ENCODE measurements at regions not wholly inside any gene's neighbourhood (a gene's known extent, or its start where the extent isn't known, plus 50 kb on each side); places are given as distances from the start of the nearest gene placed in this dataset.

GRCh38 chr18:65439188-65439587, 311.6 kb upstream of the CDH7 start:
- Histone ChIP-seq H3K4me3 (ENCODE audit: low read length) (no peak overlapping the region), H3K4me1 (ENCODE audit: control insufficient read depth, low read length) (no peaks in the 10 kb centered on the region), H3K9me2 (replicated peaks; ENCODE audit: control insufficient read depth, low read length) (no peaks in the 10 kb centered on the region), H4K20me1 (ENCODE audit: control insufficient read depth, insufficient read depth, low read depth, low read length) (no peaks in the 10 kb centered on the region), H3K36me3 (ENCODE audit: control insufficient read depth, low read length) (no peaks in the 10 kb centered on the region), H3K4me2 (ENCODE audit: low read length) (no peak overlapping the region), H3K27me3 (ENCODE audit: control insufficient read depth, low read length) (no peaks in the 10 kb centered on the region), H3K79me2 (ENCODE audit: control insufficient read depth, low read length) (no peaks in the 10 kb centered on the region), H3K9me3 (ENCODE audit: control insufficient read depth, insufficient read depth, low read length) (no peaks in the 10 kb centered on the region), H3K27ac (ENCODE audit: low read depth, low read length) (no peak overlapping the region), H3F3A (ENCODE audit: control insufficient read depth, insufficient read depth) (no peaks in the 10 kb centered on the region)
- no peak for TF ChIP-seq EZH2phosphoT487 (IDR thresholded peaks at IDR 0.05; ENCODE audit: borderline replicate concordance, low read length)
- TF ChIP-seq CTCF (IDR thresholded peaks at IDR 0.05; ENCODE audit: low read depth, low read length, poor library complexity, severe bottlenecking), result peak; percentile 21

GRCh38 chr18:65436430-65436829, 314.4 kb upstream of the CDH7 start:
- TF ChIP-seq EZH2phosphoT487 (IDR thresholded peaks at IDR 0.05; ENCODE audit: borderline replicate concordance, low read length), result no peak
- no peak for TF ChIP-seq CTCF (IDR thresholded peaks at IDR 0.05; ENCODE audit: low read depth, low read length, poor library complexity, severe bottlenecking)
- no peaks in the 10 kb centered on the region for H3K36me3 ChIP-seq (ENCODE audit: control insufficient read depth, low read length)
- no peaks in the 10 kb centered on the region for H3K9me3 ChIP-seq (ENCODE audit: control insufficient read depth, insufficient read depth, low read length)
- H3K9me2 ChIP-seq (replicated peaks; ENCODE audit: control insufficient read depth, low read length), result no peaks in the 10 kb centered on the region
- H3K4me2 ChIP-seq (ENCODE audit: low read length), result no peak overlapping the region
- H3K27ac ChIP-seq (ENCODE audit: low read depth, low read length), result no peak overlapping the region
- H3K79me2 ChIP-seq (ENCODE audit: control insufficient read depth, low read length), result no peaks in the 10 kb centered on the region
- no peak overlapping the region for H3K4me3 ChIP-seq (ENCODE audit: low read length)
- no peaks in the 10 kb centered on the region for H3K27me3 ChIP-seq (ENCODE audit: control insufficient read depth, low read length)
- H3F3A ChIP-seq (ENCODE audit: control insufficient read depth, insufficient read depth), result no peaks in the 10 kb centered on the region
- H3K4me1 ChIP-seq (ENCODE audit: control insufficient read depth, low read length), result no peaks in the 10 kb centered on the region
- no peaks in the 10 kb centered on the region for H4K20me1 ChIP-seq (ENCODE audit: control insufficient read depth, insufficient read depth, low read depth, low read length)

- no peaks in the 10 kb centered on the region for H3K9me2 ChIP-seq (replicated peaks; ENCODE audit: control insufficient read depth, low read length)
- H3K79me2 ChIP-seq (ENCODE audit: control insufficient read depth, low read length), result no peaks in the 10 kb centered on the region
- H3K27me3 ChIP-seq (ENCODE audit: control insufficient read depth, low read length), result no peaks in the 10 kb centered on the region
- no peak overlapping the region for H3K4me2 ChIP-seq (ENCODE audit: low read length)
- no peak for TF ChIP-seq EZH2phosphoT487 (IDR thresholded peaks at IDR 0.05; ENCODE audit: borderline replicate concordance, low read length)
- no peak for TF ChIP-seq CTCF (IDR thresholded peaks at IDR 0.05; ENCODE audit: low read depth, low read length, poor library complexity, severe bottlenecking)
- no peak overlapping the region for H3K4me3 ChIP-seq (ENCODE audit: low read length)
- no peaks in the 10 kb centered on the region for H3F3A ChIP-seq (ENCODE audit: control insufficient read depth, insufficient read depth)
- H3K9me3 ChIP-seq (ENCODE audit: control insufficient read depth, insufficient read depth, low read length), result no peaks in the 10 kb centered on the region
- no peak overlapping the region for H3K27ac ChIP-seq (ENCODE audit: low read depth, low read length)
- no peaks in the 10 kb centered on the region for H4K20me1 ChIP-seq (ENCODE audit: control insufficient read depth, insufficient read depth, low read depth, low read length)
- H3K4me1 ChIP-seq (ENCODE audit: control insufficient read depth, low read length), result no peaks in the 10 kb centered on the region
- no peaks in the 10 kb centered on the region for H3K36me3 ChIP-seq (ENCODE audit: control insufficient read depth, low read length)
Measured at GRCh38 chr18:65435534-65435933, 315.3 kb upstream of the CDH7 start.

- H3K36me3 ChIP-seq (ENCODE audit: control insufficient read depth, low read length), result no peaks in the 10 kb centered on the region
- H3K4me1 ChIP-seq (ENCODE audit: control insufficient read depth, low read length), result no peaks in the 10 kb centered on the region
- no peaks in the 10 kb centered on the region for H3K79me2 ChIP-seq (ENCODE audit: control insufficient read depth, low read length)
- no peaks in the 10 kb centered on the region for H3K27me3 ChIP-seq (ENCODE audit: control insufficient read depth, low read length)
- TF ChIP-seq CTCF (IDR thresholded peaks at IDR 0.05; ENCODE audit: low read depth, low read length, poor library complexity, severe bottlenecking) (no peak), EZH2phosphoT487 (IDR thresholded peaks at IDR 0.05; ENCODE audit: borderline replicate concordance, low read length) (no peak)
- no peak overlapping the region for H3K4me2 ChIP-seq (ENCODE audit: low read length)
- no peaks in the 10 kb centered on the region for H4K20me1 ChIP-seq (ENCODE audit: control insufficient read depth, insufficient read depth, low read depth, low read length)
- no peaks in the 10 kb centered on the region for H3K9me3 ChIP-seq (ENCODE audit: control insufficient read depth, insufficient read depth, low read length)
- H3K4me3 ChIP-seq (ENCODE audit: low read length), result no peak overlapping the region
- no peaks in the 10 kb centered on the region for H3K9me2 ChIP-seq (replicated peaks; ENCODE audit: control insufficient read depth, low read length)
- H3K27ac ChIP-seq (ENCODE audit: low read depth, low read length), result no peak overlapping the region
- H3F3A ChIP-seq (ENCODE audit: control insufficient read depth, insufficient read depth), result no peaks in the 10 kb centered on the region
Measured at GRCh38 chr18:65429601-65430000, 321.2 kb upstream of the CDH7 start.
